Liver (tissue), 3 donors: ENCODE measurements at regions not wholly inside any gene's neighbourhood (a gene's known extent, or its start where the extent isn't known, plus 50 kb on each side); places are given as distances from the start of the nearest gene placed in this dataset.

Experiments
- EGR1 ChIP-seq, 2 donors: IDR thresholded peaks; 2 replicates each; pipeline ENCODE4 v1.6.1; 2016 to 2018; ENCODE audit warnings: antibody characterized with exemption in 2 of 2, low read depth in 2 of 2
- HNF4A ChIP-seq, 2 donors: conservative IDR thresholded peaks; 2 replicates each; pipeline ENCODE4 v1.6.1; 2016; ENCODE audit warnings: antibody characterized with exemption in 2 of 2, mild to moderate bottlenecking in 2 of 2
- JUND ChIP-seq, 2 donors: IDR thresholded peaks; 2 replicates each; pipeline ENCODE4 v1.6.1; 2016; ENCODE audit warnings: antibody characterized with exemption in 2 of 2
- MAX ChIP-seq: IDR thresholded peaks from 2 replicates; pipeline ENCODE4 v1.6.1; 2016; ENCODE audit warnings: antibody characterized with exemption
- RAD21 ChIP-seq, 2 donors: IDR thresholded peaks; 2 replicates each; pipeline ENCODE4 v1.6.1; 2016; ENCODE audit warnings: antibody characterized with exemption in 2 of 2, mild to moderate bottlenecking in 2 of 2
- RXRA ChIP-seq, 2 donors: IDR thresholded peaks; 2 replicates each; pipeline ENCODE4 v1.6.1; 2017 to 2018; ENCODE audit warnings: antibody characterized with exemption in 2 of 2, mild to moderate bottlenecking in 1 of 2
- YY1 ChIP-seq: IDR thresholded peaks from 2 replicates; pipeline ENCODE4 v1.6.1; 2016; ENCODE audit warnings: antibody characterized with exemption, mild to moderate bottlenecking
- ZBTB33 ChIP-seq: IDR thresholded peaks from 2 replicates; pipeline ENCODE4 v1.6.1; 2016; ENCODE audit warnings: antibody characterized with exemption
- TF ChIP-seq, protein P1 (sequence below): fragments of 150-350 bp; IDR thresholded peaks from 2 replicates; pipeline ENCODE4 v1.5.1; 2017; ENCODE audit warnings: improper control_type of control experiment, low read depth, low read length; ENCODE audit not compliant: missing input control
- TF ChIP-seq, protein P2 (sequence below): IDR thresholded peaks from 2 replicates; pipeline ENCODE4 v1.6.1; 2016; ENCODE audit warnings: antibody characterized with exemption, mild to moderate bottlenecking
- donor health status: healthy.
- donor health status: healthy.

GRCh38 chr2:219828127-219828526 lies 200.7 kb downstream of the SLC4A3 start:
- TF ChIP-seq, protein P1, sequence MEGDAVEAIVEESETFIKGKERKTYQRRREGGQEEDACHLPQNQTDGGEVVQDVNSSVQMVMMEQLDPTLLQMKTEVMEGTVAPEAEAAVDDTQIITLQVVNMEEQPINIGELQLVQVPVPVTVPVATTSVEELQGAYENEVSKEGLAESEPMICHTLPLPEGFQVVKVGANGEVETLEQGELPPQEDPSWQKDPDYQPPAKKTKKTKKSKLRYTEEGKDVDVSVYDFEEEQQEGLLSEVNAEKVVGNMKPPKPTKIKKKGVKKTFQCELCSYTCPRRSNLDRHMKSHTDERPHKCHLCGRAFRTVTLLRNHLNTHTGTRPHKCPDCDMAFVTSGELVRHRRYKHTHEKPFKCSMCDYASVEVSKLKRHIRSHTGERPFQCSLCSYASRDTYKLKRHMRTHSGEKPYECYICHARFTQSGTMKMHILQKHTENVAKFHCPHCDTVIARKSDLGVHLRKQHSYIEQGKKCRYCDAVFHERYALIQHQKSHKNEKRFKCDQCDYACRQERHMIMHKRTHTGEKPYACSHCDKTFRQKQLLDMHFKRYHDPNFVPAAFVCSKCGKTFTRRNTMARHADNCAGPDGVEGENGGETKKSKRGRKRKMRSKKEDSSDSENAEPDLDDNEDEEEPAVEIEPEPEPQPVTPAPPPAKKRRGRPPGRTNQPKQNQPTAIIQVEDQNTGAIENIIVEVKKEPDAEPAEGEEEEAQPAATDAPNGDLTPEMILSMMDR: no peak
- TF ChIP-seq YY1: no peak
- TF ChIP-seq JUND (IDR thresholded peaks at IDR 0.05): no peak
- TF ChIP-seq RAD21 (IDR thresholded peaks at IDR 0.05): no peak
- TF ChIP-seq, protein P2, sequence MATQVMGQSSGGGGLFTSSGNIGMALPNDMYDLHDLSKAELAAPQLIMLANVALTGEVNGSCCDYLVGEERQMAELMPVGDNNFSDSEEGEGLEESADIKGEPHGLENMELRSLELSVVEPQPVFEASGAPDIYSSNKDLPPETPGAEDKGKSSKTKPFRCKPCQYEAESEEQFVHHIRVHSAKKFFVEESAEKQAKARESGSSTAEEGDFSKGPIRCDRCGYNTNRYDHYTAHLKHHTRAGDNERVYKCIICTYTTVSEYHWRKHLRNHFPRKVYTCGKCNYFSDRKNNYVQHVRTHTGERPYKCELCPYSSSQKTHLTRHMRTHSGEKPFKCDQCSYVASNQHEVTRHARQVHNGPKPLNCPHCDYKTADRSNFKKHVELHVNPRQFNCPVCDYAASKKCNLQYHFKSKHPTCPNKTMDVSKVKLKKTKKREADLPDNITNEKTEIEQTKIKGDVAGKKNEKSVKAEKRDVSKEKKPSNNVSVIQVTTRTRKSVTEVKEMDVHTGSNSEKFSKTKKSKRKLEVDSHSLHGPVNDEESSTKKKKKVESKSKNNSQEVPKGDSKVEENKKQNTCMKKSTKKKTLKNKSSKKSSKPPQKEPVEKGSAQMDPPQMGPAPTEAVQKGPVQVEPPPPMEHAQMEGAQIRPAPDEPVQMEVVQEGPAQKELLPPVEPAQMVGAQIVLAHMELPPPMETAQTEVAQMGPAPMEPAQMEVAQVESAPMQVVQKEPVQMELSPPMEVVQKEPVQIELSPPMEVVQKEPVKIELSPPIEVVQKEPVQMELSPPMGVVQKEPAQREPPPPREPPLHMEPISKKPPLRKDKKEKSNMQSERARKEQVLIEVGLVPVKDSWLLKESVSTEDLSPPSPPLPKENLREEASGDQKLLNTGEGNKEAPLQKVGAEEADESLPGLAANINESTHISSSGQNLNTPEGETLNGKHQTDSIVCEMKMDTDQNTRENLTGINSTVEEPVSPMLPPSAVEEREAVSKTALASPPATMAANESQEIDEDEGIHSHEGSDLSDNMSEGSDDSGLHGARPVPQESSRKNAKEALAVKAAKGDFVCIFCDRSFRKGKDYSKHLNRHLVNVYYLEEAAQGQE: no peak
- TF ChIP-seq MAX: no peak
- no peak for TF ChIP-seq RXRA (IDR thresholded peaks at IDR 0.05)
- TF ChIP-seq HNF4A (conservative IDR thresholded peaks at IDR 0.05): no peak
- TF ChIP-seq EGR1 (IDR thresholded peaks at IDR 0.05; ENCODE audit: low read depth in 2 of 2): no peak
- TF ChIP-seq ZBTB33: no peak
